SK-N-SH treated with all-trans-retinoic acid at 6 μM for 48 hours (cell line): ENCODE measurements at regions not wholly inside any gene's neighbourhood (a gene's known extent, or its start where the extent isn't known, plus 50 kb on each side); places are given as distances from the start of the nearest gene placed in this dataset.

ENCODE experiments used
- ARNTL ChIP-seq: fragments of 450-650 bp; formaldehyde crosslinking; IDR thresholded peaks from 2 replicates; pipeline ENCODE4 v1.5.0; 2020; ENCODE audit warnings: low read depth, mild to moderate bottlenecking, moderate library complexity, borderline replicate concordance
- PATZ1 ChIP-seq: fragments of 250-450 bp; sonication (Bioruptor Pico); IDR thresholded peaks from 2 replicates; pipeline ENCODE4 v1.8.0; 2020; ENCODE audit warnings: mild to moderate bottlenecking, moderate library complexity, borderline replicate concordance
- TSHZ2 ChIP-seq: fragments of 250-450 bp; sonication (Bioruptor Pico); IDR thresholded peaks from 2 replicates; pipeline ENCODE4 v1.5.0; 2020; ENCODE audit warnings: mild to moderate bottlenecking, moderate library complexity
- ZNF565 ChIP-seq: fragments of 450-650 bp; formaldehyde crosslinking; conservative IDR thresholded peaks from 2 replicates; pipeline ENCODE4 v1.5.0; 2020; ENCODE audit warnings: low read depth, mild to moderate bottlenecking, moderate library complexity

- TF ChIP-seq ZNF565 (CRISPR knock-in tag) (no peak), TSHZ2 (CRISPR knock-in tag) (peak; percentile 93), ARNTL (no peak; the same call in 1 of the 2 replicates), PATZ1 (no peak)
Measured at GRCh38 chr4:178632415-178632814, 1190.2 kb upstream of the AGA start.
